Endodermal cell (in vitro differentiated cells): ENCODE measurements at regions not wholly inside any gene's neighbourhood (a gene's known extent, or its start where the extent isn't known, plus 50 kb on each side); places are given as distances from the start of the nearest gene placed in this dataset.

Experiments used
- DNase-seq: peaks from one replicate; pipeline ENCODE4 v3.0.0-alpha.2; 2017
- H3K27ac ChIP-seq: 2 replicates; pipeline ENCODE4 v1.5.1; 2013; ENCODE audit warnings: mild to moderate bottlenecking, low read depth, low read length, moderate library complexity
- H3K27me3 ChIP-seq: 2 replicates; pipeline ENCODE4 v1.6.1; 2013; ENCODE audit warnings: mild to moderate bottlenecking, low read length, moderate library complexity; ENCODE audit not compliant: insufficient read depth, control insufficient read depth, poor library complexity, severe bottlenecking
- H3K36me3 ChIP-seq: 2 replicates; pipeline ENCODE4 v1.7.0; 2013; ENCODE audit warnings: mild to moderate bottlenecking, low read length, moderate library complexity; ENCODE audit not compliant: control insufficient read depth, insufficient read depth
- H3K4me1 ChIP-seq: one replicate; pipeline ENCODE4 v1.7.0; 2013; ENCODE audit warnings: low read length; ENCODE audit not compliant: control insufficient read depth, insufficient read depth
- H3K4me3 ChIP-seq: 2 replicates; pipeline ENCODE4 v1.5.1; 2013; ENCODE audit warnings: mild to moderate bottlenecking, low read length, moderate library complexity
- H3K9ac ChIP-seq: 2 replicates; pipeline ENCODE4 v1.6.1; 2013; ENCODE audit warnings: mild to moderate bottlenecking, low read length, moderate library complexity; ENCODE audit not compliant: poor library complexity, severe bottlenecking; ENCODE audit errors: extremely low read depth
- H3K9me3 ChIP-seq: 2 replicates; pipeline ENCODE4 v1.6.1; 2013; ENCODE audit warnings: mild to moderate bottlenecking, low read length, moderate library complexity; ENCODE audit not compliant: control insufficient read depth
- H3K27ac Mint-ChIP-seq: 2 replicates; pipeline ENCODE4 v1.8.0; 2020; ENCODE audit warnings: mixed read lengths
- H3K27me3 Mint-ChIP-seq: 2 replicates; pipeline ENCODE4 v1.8.0; 2021; ENCODE audit warnings: mild to moderate bottlenecking, mixed read lengths; ENCODE audit not compliant: insufficient read depth
- H3K36me3 Mint-ChIP-seq: 2 replicates; pipeline ENCODE4 v1.8.0; 2020; ENCODE audit warnings: low read depth, mixed read lengths
- H3K4me1 Mint-ChIP-seq: 2 replicates; pipeline ENCODE4 v1.8.0; 2020; ENCODE audit warnings: mixed read lengths
- H3K4me3 Mint-ChIP-seq: 2 replicates; pipeline ENCODE4 v1.8.0; 2020; ENCODE audit warnings: mild to moderate bottlenecking, moderate library complexity, mixed read lengths
- H3K9me3 Mint-ChIP-seq: 2 replicates; pipeline ENCODE4 v1.8.0; 2020; ENCODE audit warnings: mild to moderate bottlenecking, mixed read lengths
- WGBS, 2 experiments: methylation state at CpG; one replicate each; pipeline versions ENCODE4 v1.1.5 to v1.1.7; 2013; ENCODE audit warnings: missing lambda C conversion rate in 2 of 2, mixed read lengths in 1 of 2; ENCODE audit not compliant: insufficient coverage in 1 of 2, insufficient read length in 1 of 2; 5-methylcytosine and 5-hydroxymethylcytosine counted together
- TF ChIP-seq, protein P1 (sequence below): fragments of 200-600 bp; sonication (generic); conservative IDR thresholded peaks from 2 replicates; pipeline ENCODE4 v1.5.0; 2021; ENCODE audit warnings: antibody characterized with exemption, mild to moderate bottlenecking

DNA sequence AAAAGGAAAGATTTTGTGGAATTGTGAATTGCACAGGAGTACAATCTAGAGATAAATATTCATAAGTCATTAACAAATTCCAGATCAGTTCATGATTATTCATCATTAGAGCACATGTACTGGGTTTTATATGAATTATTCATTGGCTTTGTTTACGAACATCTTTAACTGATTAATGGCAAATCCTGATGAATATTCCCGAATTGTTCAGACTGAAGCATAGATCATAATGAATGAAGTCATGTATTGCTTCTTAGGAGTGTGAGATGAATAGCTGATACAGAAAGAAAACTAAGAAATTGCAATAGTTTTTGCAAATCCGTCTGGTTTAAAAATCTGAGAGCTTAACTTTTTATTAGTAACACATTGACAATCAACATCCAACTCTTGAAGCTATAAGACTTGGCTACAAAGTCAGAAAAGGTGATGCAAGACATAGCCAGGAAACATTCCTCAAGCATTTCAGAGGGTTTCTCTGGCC is 183.6 kb upstream of the DGKB start:
- Mint-ChIP-seq H3K4me3 (no peak overlapping the region), H3K36me3 (no peaks in the 10 kb centered on the region), H3K4me1 (peaks cover 9% of the 10 kb centered on the region), H3K27me3 (no peaks in the 10 kb centered on the region), H3K27ac (no peak overlapping the region), H3K9me3 (no peaks in the 10 kb centered on the region)
- Histone ChIP-seq H3K27me3 (no peaks in the 10 kb centered on the region), H3K4me3 (no peak overlapping the region), H3K27ac (no peak overlapping the region), H3K4me1 (no peaks in the 10 kb centered on the region), H3K9ac (no peak overlapping the region), H3K36me3 (no peaks in the 10 kb centered on the region), H3K9me3 (no peaks in the 10 kb centered on the region)
- TF ChIP-seq, protein P1, sequence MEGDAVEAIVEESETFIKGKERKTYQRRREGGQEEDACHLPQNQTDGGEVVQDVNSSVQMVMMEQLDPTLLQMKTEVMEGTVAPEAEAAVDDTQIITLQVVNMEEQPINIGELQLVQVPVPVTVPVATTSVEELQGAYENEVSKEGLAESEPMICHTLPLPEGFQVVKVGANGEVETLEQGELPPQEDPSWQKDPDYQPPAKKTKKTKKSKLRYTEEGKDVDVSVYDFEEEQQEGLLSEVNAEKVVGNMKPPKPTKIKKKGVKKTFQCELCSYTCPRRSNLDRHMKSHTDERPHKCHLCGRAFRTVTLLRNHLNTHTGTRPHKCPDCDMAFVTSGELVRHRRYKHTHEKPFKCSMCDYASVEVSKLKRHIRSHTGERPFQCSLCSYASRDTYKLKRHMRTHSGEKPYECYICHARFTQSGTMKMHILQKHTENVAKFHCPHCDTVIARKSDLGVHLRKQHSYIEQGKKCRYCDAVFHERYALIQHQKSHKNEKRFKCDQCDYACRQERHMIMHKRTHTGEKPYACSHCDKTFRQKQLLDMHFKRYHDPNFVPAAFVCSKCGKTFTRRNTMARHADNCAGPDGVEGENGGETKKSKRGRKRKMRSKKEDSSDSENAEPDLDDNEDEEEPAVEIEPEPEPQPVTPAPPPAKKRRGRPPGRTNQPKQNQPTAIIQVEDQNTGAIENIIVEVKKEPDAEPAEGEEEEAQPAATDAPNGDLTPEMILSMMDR, result no peak
- DNase-seq, result no peak
- WGBS, 2 experiments, result 87 to 97% methylated on average over 3 of the region's 3 CpGs

DNA sequence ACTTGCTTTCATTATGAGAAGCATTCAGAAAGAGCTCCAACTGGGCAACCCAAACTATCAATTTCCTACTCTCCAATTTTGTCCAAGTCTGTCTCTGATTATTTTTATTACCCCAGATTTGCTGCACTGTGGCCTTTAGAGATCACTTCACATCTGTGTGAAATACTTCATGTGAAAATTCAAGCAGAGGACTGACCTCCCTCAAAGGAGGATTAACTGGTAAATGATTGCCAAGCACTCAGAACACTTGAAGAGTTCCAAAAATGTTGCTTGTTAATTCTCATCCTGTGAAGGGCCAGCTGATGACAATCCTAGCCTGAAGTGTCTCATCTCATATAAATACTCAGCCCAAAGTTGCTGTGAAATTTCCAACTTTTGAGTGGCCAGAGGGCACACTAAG is 182.8 kb upstream of the DGKB start:
- H3K4me3 ChIP-seq, result no peak overlapping the region
- H3K27ac ChIP-seq, result no peak overlapping the region
- Mint-ChIP-seq H3K4me1 (peaks cover 9% of the 10 kb centered on the region), H3K27ac (no peak overlapping the region), H3K27me3 (no peaks in the 10 kb centered on the region), H3K9me3 (no peaks in the 10 kb centered on the region), H3K4me3 (no peak overlapping the region), H3K36me3 (no peaks in the 10 kb centered on the region)
- no peaks in the 10 kb centered on the region for H3K36me3 ChIP-seq
- H3K9ac ChIP-seq, result no peak overlapping the region
- peaks cover 3% of the 10 kb centered on the region for H3K4me1 ChIP-seq
- H3K9me3 ChIP-seq, result no peaks in the 10 kb centered on the region
- TF ChIP-seq, protein P1, result no peak
- DNase-seq, result no peak
- no peaks in the 10 kb centered on the region for H3K27me3 ChIP-seq

DNA sequence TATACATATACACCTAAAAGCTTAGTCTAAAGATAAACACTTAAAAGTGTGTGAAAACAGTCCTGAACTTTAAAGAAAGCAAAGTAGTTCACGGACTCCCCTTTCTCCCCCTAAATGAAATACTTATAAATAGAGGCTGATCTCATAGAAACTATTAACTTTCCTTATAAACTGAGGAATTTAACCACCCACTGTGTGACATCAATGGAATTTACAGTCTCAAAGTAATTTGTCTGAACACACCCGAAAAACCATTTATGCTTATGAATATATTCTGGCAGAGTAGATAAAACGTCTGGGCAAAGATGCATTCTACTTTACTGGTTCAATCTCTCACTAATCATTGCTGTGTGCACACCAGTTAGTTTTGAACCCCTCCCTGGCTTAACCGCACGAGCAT is 181.8 kb upstream of the DGKB start:
- Mint-ChIP-seq H3K36me3 (no peaks in the 10 kb centered on the region), H3K27ac (no peak overlapping the region), H3K4me3 (no peak overlapping the region), H3K4me1 (peaks cover 9% of the 10 kb centered on the region), H3K27me3 (no peaks in the 10 kb centered on the region), H3K9me3 (no peaks in the 10 kb centered on the region)
- TF ChIP-seq, protein P1, result no peak
- Histone ChIP-seq H3K27ac (no peak overlapping the region), H3K4me1 (peaks cover 3% of the 10 kb centered on the region), H3K36me3 (no peaks in the 10 kb centered on the region), H3K4me3 (no peak overlapping the region), H3K9ac (no peak overlapping the region), H3K27me3 (no peaks in the 10 kb centered on the region), H3K9me3 (no peaks in the 10 kb centered on the region)
- 92 to 100% methylated on average over 2 to 5 of the region's 5 CpGs for WGBS, 2 experiments
- DNase-seq, result no peak
